Breast epithelium (tissue), 4 donors: ENCODE measurements at regions not wholly inside any gene's neighbourhood (a gene's known extent, or its start where the extent isn't known, plus 50 kb on each side); places are given as distances from the start of the nearest gene placed in this dataset.

ENCODE experiments used
- DNase-seq, 2 donors: peaks; one replicate each; pipeline ENCODE4 v3.0.0-alpha.2; 2019; ENCODE audit warnings: low spot score in 2 of 2
- H3K27ac ChIP-seq, 2 donors: fragments of 200-600 bp; sonication (generic) in 1 of 2; one replicate each; pipeline ENCODE4 v1.5.1; 2016 to 2019; ENCODE audit warnings: mild to moderate bottlenecking in 1 of 2
- H3K27me3 ChIP-seq, 2 donors: fragments of 200-600 bp; sonication (generic) in 1 of 2; one replicate each; pipeline versions ENCODE4 v1.5.1 to v1.6.0; 2017 to 2019; ENCODE audit warnings: control low read depth in 1 of 2, mild to moderate bottlenecking in 1 of 2
- H3K36me3 ChIP-seq: fragments of 200-600 bp; one replicate; pipeline ENCODE4 v1.5.1; 2019
- H3K4me1 ChIP-seq, 2 donors: fragments of 200-600 bp; sonication (generic); one replicate each; pipeline ENCODE4 v1.5.1; 2016 to 2019; ENCODE audit warnings: control low read depth in 1 of 2
- H3K4me3 ChIP-seq, 3 donors: fragments of 200-600 bp; sonication (generic); 1 replicate in 2 of 3; 2 replicates in 1 of 3; pipeline ENCODE4 v1.5.1; 2016 to 2019; ENCODE audit warnings: mild to moderate bottlenecking in 3 of 3, moderate library complexity in 2 of 3
- H3K9me3 ChIP-seq, 2 donors: fragments of 200-600 bp; sonication (generic) in 1 of 2; one replicate each; pipeline ENCODE4 v1.5.1; 2016 to 2019; ENCODE audit warnings: control low read depth in 1 of 2
- POLR2A ChIP-seq: fragments of 450-650 bp; IDR thresholded peaks from one replicate; pipeline ENCODE4 v1.6.1; 2016; ENCODE audit warnings: antibody characterized with exemption, mild to moderate bottlenecking, moderate library complexity
- POLR2AphosphoS5 ChIP-seq, 3 donors: sonication (generic); formaldehyde crosslinking; IDR thresholded peaks; one replicate each; pipeline ENCODE4 v1.6.1; 2017; ENCODE audit warnings: antibody characterized with exemption in 3 of 3
- intact Hi-C: fragments of 100-400 bp; cut with DNase I; formaldehyde crosslinking; loops from one replicate; pipeline ENCODE4 v1.15.1; 2023; ENCODE audit warnings: low total_unique reads
- TF ChIP-seq, protein P1 (sequence below), 3 donors: fragments of 450-650 bp; IDR thresholded peaks; one replicate each; pipeline ENCODE4 v1.5.1; 2016 to 2017; ENCODE audit warnings: antibody characterized with exemption in 3 of 3, mild to moderate bottlenecking in 3 of 3, moderate library complexity in 3 of 3

- Histone ChIP-seq H3K4me1 (no peaks in the 10 kb centered on the region), H3K4me3 (no peak overlapping the region), H3K36me3 (no peaks in the 10 kb centered on the region), H3K27ac (no peak overlapping the region), H3K27me3 (no peaks in the 10 kb centered on the region), H3K9me3 (no peaks in the 10 kb centered on the region)
- DNase-seq: no peak
- intact Hi-C loops: no loop called here
- TF ChIP-seq, protein P1, sequence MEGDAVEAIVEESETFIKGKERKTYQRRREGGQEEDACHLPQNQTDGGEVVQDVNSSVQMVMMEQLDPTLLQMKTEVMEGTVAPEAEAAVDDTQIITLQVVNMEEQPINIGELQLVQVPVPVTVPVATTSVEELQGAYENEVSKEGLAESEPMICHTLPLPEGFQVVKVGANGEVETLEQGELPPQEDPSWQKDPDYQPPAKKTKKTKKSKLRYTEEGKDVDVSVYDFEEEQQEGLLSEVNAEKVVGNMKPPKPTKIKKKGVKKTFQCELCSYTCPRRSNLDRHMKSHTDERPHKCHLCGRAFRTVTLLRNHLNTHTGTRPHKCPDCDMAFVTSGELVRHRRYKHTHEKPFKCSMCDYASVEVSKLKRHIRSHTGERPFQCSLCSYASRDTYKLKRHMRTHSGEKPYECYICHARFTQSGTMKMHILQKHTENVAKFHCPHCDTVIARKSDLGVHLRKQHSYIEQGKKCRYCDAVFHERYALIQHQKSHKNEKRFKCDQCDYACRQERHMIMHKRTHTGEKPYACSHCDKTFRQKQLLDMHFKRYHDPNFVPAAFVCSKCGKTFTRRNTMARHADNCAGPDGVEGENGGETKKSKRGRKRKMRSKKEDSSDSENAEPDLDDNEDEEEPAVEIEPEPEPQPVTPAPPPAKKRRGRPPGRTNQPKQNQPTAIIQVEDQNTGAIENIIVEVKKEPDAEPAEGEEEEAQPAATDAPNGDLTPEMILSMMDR (IDR thresholded peaks at IDR 0.05): no peak
- TF ChIP-seq POLR2A (no peak), POLR2AphosphoS5 (IDR thresholded peaks at IDR 0.05) (no peak)
Observed at GRCh38 chr7:32145911-32146310, 75.7 kb upstream of the PDE1C start.

DNA sequence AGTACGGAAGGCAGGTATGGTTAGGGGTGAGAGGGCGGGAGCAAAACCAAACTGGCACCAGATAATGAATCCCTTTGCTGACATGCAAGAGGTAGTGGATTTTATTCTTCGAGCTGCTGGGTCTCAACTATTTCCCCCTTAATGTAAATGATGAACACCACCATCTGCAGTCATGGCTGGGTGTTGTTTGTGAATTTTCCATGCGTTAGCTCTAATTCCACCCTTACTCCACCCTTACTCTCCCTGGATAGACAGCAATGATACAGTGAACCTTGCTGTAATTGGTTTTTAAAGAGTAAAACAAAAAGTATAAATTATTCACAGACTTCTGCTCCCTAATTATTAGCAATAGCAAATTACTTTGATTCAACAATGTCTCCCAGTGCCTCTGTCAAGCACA lies 74.5 kb upstream of the PDE1C start:
- Histone ChIP-seq H3K4me1 (no peaks in the 10 kb centered on the region), H3K27ac (no peak overlapping the region), H3K4me3 (no peak overlapping the region), H3K27me3 (no peaks in the 10 kb centered on the region), H3K36me3 (no peaks in the 10 kb centered on the region), H3K9me3 (no peaks in the 10 kb centered on the region)
- TF ChIP-seq POLR2AphosphoS5 (IDR thresholded peaks at IDR 0.05): no peak
- TF ChIP-seq, protein P1 (IDR thresholded peaks at IDR 0.05): no peak
- no peak for TF ChIP-seq POLR2A
- DNase-seq: no peak
- intact Hi-C loops: no loop called here

- Histone ChIP-seq H3K4me1 (no peaks in the 10 kb centered on the region), H3K36me3 (no peaks in the 10 kb centered on the region), H3K27me3 (no peaks in the 10 kb centered on the region), H3K4me3 (no peak overlapping the region), H3K9me3 (no peaks in the 10 kb centered on the region), H3K27ac (no peak overlapping the region)
- intact Hi-C loops: no loop called here
- no peak for DNase-seq
- TF ChIP-seq, protein P1 (IDR thresholded peaks at IDR 0.05): no peak
- no peak for TF ChIP-seq POLR2A
- TF ChIP-seq POLR2AphosphoS5 (IDR thresholded peaks at IDR 0.05): no peak
Observed at GRCh38 chr7:32143301-32143700, 73.1 kb upstream of the PDE1C start.

GRCh38 chr7:32142649-32143048 lies 72.4 kb upstream of the PDE1C start:
- intact Hi-C loops: no loop called here
- Histone ChIP-seq H3K27ac (no peak overlapping the region), H3K4me3 (no peak overlapping the region), H3K36me3 (no peaks in the 10 kb centered on the region), H3K4me1 (no peaks in the 10 kb centered on the region), H3K9me3 (no peaks in the 10 kb centered on the region), H3K27me3 (no peaks in the 10 kb centered on the region)
- no peak for DNase-seq
- TF ChIP-seq POLR2A (no peak), POLR2AphosphoS5 (IDR thresholded peaks at IDR 0.05) (no peak)
- TF ChIP-seq, protein P1 (IDR thresholded peaks at IDR 0.05): no peak

GRCh38 chr7:32140210-32140939 lies 70.2 kb upstream of the PDE1C start:
- no peak overlapping the region for H3K27ac ChIP-seq
- no peak for DNase-seq
- H3K4me3 ChIP-seq: no peak overlapping the region
- no peaks in the 10 kb centered on the region for H3K36me3 ChIP-seq
- no peaks in the 10 kb centered on the region for H3K4me1 ChIP-seq
- TF ChIP-seq POLR2AphosphoS5 (IDR thresholded peaks at IDR 0.05) (no peak), POLR2A (no peak)
- TF ChIP-seq, protein P1 (IDR thresholded peaks at IDR 0.05): no peak
- intact Hi-C loops: no loop called here
- no peaks in the 10 kb centered on the region for H3K9me3 ChIP-seq
- no peaks in the 10 kb centered on the region for H3K27me3 ChIP-seq
